ENCODE measurements at regions not wholly inside any gene's neighbourhood (a gene's known extent, or its start where the extent isn't known, plus 50 kb on each side); places are given as distances from the start of the nearest gene placed in this dataset.

GRCh38 chr13:108558489-108558888 lies 70.9 kb upstream of the MYO16 start:
- TF ChIP-seq POLR2A (IDR thresholded peaks at IDR 0.05; ENCODE audit: borderline replicate concordance, extremely low read depth, insufficient read depth, insufficient read length): no peak
- TF ChIP-seq, protein P1, sequence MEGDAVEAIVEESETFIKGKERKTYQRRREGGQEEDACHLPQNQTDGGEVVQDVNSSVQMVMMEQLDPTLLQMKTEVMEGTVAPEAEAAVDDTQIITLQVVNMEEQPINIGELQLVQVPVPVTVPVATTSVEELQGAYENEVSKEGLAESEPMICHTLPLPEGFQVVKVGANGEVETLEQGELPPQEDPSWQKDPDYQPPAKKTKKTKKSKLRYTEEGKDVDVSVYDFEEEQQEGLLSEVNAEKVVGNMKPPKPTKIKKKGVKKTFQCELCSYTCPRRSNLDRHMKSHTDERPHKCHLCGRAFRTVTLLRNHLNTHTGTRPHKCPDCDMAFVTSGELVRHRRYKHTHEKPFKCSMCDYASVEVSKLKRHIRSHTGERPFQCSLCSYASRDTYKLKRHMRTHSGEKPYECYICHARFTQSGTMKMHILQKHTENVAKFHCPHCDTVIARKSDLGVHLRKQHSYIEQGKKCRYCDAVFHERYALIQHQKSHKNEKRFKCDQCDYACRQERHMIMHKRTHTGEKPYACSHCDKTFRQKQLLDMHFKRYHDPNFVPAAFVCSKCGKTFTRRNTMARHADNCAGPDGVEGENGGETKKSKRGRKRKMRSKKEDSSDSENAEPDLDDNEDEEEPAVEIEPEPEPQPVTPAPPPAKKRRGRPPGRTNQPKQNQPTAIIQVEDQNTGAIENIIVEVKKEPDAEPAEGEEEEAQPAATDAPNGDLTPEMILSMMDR (IDR thresholded peaks at IDR 0.05 in 2 of 3, conservative IDR thresholded peaks at IDR 0.05 in 1 of 3; ENCODE audit: borderline replicate concordance in 1 of 3, insufficient read depth in 1 of 3, low read depth in 2 of 3, low read length in 2 of 3): no peak
- TF ChIP-seq SIN3A (IDR thresholded peaks at IDR 0.05; ENCODE audit: low read depth): no peak
- TF ChIP-seq EZH2 (IDR thresholded peaks at IDR 0.05): no peak
- no peak for TF ChIP-seq RAD21 (IDR thresholded peaks at IDR 0.05; ENCODE audit: low read depth)
- no peak for TF ChIP-seq MAX (IDR thresholded peaks at IDR 0.05)
- no peak for TF ChIP-seq ZNF274 (IDR thresholded peaks at IDR 0.05; ENCODE audit: low read depth, low read length)
- no peak for TF ChIP-seq POLR2AphosphoS5 (IDR thresholded peaks at IDR 0.05; ENCODE audit: low read depth, low read length)
- TF ChIP-seq, protein P2, sequence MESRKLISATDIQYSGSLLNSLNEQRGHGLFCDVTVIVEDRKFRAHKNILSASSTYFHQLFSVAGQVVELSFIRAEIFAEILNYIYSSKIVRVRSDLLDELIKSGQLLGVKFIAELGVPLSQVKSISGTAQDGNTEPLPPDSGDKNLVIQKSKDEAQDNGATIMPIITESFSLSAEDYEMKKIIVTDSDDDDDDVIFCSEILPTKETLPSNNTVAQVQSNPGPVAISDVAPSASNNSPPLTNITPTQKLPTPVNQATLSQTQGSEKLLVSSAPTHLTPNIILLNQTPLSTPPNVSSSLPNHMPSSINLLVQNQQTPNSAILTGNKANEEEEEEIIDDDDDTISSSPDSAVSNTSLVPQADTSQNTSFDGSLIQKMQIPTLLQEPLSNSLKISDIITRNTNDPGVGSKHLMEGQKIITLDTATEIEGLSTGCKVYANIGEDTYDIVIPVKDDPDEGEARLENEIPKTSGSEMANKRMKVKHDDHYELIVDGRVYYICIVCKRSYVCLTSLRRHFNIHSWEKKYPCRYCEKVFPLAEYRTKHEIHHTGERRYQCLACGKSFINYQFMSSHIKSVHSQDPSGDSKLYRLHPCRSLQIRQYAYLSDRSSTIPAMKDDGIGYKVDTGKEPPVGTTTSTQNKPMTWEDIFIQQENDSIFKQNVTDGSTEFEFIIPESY (IDR thresholded peaks at IDR 0.05; ENCODE audit: extremely low read depth, insufficient replicate concordance, low read length): no peak
- TF ChIP-seq EZH2phosphoT487 (IDR thresholded peaks at IDR 0.05; ENCODE audit: borderline replicate concordance): no peak

All from HCT116 (cell line).